IPS DF 6.9 (cell line): ENCODE measurements at regions not wholly inside any gene's neighbourhood (a gene's known extent, or its start where the extent isn't known, plus 50 kb on each side); places are given as distances from the start of the nearest gene placed in this dataset.
"Not testable (repeated sequence)": the region's sequence is repeated elsewhere in the genome, so short reads cannot be mapped to it uniquely, and the experiment has no call there.

Source experiments
- DNase-seq: peaks from one replicate; pipeline ENCODE4 v3.0.0-alpha.2; 2013; ENCODE audit warnings: low read depth, low spot score
- H3K27ac ChIP-seq: one replicate; pipeline ENCODE4 v1.5.1; 2013; ENCODE audit warnings: low read length, control low read depth
- H3K27me3 ChIP-seq: 2 replicates; pipeline ENCODE4 v1.6.1; 2013; ENCODE audit warnings: mild to moderate bottlenecking, low read length; ENCODE audit not compliant: control insufficient read depth, insufficient read depth
- H3K36me3 ChIP-seq: 2 replicates; pipeline ENCODE4 v1.6.1; 2013; ENCODE audit warnings: low read length; ENCODE audit not compliant: control insufficient read depth, insufficient read depth
- H3K4me1 ChIP-seq: 2 replicates; pipeline ENCODE4 v1.6.1; 2013; ENCODE audit warnings: low read length; ENCODE audit not compliant: control insufficient read depth, insufficient read depth
- H3K4me3 ChIP-seq: 2 replicates; pipeline ENCODE4 v1.5.1; 2013; ENCODE audit warnings: mild to moderate bottlenecking, low read length
- H3K9me3 ChIP-seq: 2 replicates; pipeline ENCODE4 v1.6.1; 2013; ENCODE audit warnings: low read length, inconsistent platforms; ENCODE audit not compliant: control insufficient read depth, insufficient read depth
- WGBS: extraction: QIAGEN DNeasy Blood & Tissue Kit; methylation state at CpG from one replicate; pipeline ENCODE4 v1.1.7; 2013; ENCODE audit warnings: mixed read lengths, missing lambda C conversion rate; ENCODE audit not compliant: insufficient read length, insufficient coverage; 5-methylcytosine and 5-hydroxymethylcytosine counted together

GRCh38 chr18:2148823-2149222 lies 422.5 kb downstream of the METTL4 start:
- H3K4me1 ChIP-seq: no peaks in the 10 kb centered on the region
- no peaks in the 10 kb centered on the region for H3K9me3 ChIP-seq
- no peaks in the 10 kb centered on the region for H3K27me3 ChIP-seq
- no peak overlapping the region for H3K4me3 ChIP-seq
- no peak overlapping the region for H3K27ac ChIP-seq
- no peak for DNase-seq
- no CpG with 5 or more reads among the region's 4 CpGs for WGBS
- H3K36me3 ChIP-seq: no peaks in the 10 kb centered on the region

GRCh38 chr18:2150566-2150965 lies 420.7 kb downstream of the METTL4 start:
- H3K36me3 ChIP-seq: no peaks in the 10 kb centered on the region
- no peak overlapping the region for H3K27ac ChIP-seq
- no peaks in the 10 kb centered on the region for H3K27me3 ChIP-seq
- H3K9me3 ChIP-seq: no peaks in the 10 kb centered on the region
- H3K4me1 ChIP-seq: no peaks in the 10 kb centered on the region
- no CpG with 5 or more reads among the region's 1 CpG for WGBS
- no peak for DNase-seq
- no peak overlapping the region for H3K4me3 ChIP-seq

GRCh38 chr18:2154278-2154677 lies 417.0 kb downstream of the METTL4 start:
- no peaks in the 10 kb centered on the region for H3K27me3 ChIP-seq
- no CpG with 5 or more reads among the region's 1 CpG for WGBS

GRCh38 chr18:2164644-2165550 lies 406.4 kb downstream of the METTL4 start:
- Histone ChIP-seq H3K27ac (no peak overlapping the region), H3K9me3 (no peaks in the 10 kb centered on the region), H3K4me3 (no peak overlapping the region), H3K4me1 (no peaks in the 10 kb centered on the region), H3K36me3 (no peaks in the 10 kb centered on the region), H3K27me3 (no peaks in the 10 kb centered on the region)
- WGBS: no CpG with 5 or more reads among the region's 7 CpGs
- DNase-seq: no peak

More at GRCh38 chr18:2154278-2154677, 417.0 kb downstream of the METTL4 start:
- Histone ChIP-seq H3K9me3 (no peaks in the 10 kb centered on the region), H3K36me3 (no peaks in the 10 kb centered on the region), H3K27ac (no peak overlapping the region), H3K4me1 (no peaks in the 10 kb centered on the region), H3K4me3 (no peak overlapping the region)
- no peak for DNase-seq

GRCh38 chr18:2166876-2167275 lies 404.4 kb downstream of the METTL4 start:
- H3K9me3 ChIP-seq, H3K27me3 ChIP-seq: not testable (repeated sequence)
- no CpG with 5 or more reads among the region's 9 CpGs for WGBS

GRCh38 chr18:2168022-2168421 lies 403.3 kb downstream of the METTL4 start:
- Histone ChIP-seq H3K9me3 (no peaks in the 10 kb centered on the region), H3K27ac (no peak overlapping the region), H3K4me1 (no peaks in the 10 kb centered on the region), H3K4me3 (no peak overlapping the region), H3K27me3 (no peaks in the 10 kb centered on the region), H3K36me3 (no peaks in the 10 kb centered on the region)
- WGBS: no CpG with 5 or more reads among the region's 5 CpGs
- no peak for DNase-seq

More at GRCh38 chr18:2166876-2167275, 404.4 kb downstream of the METTL4 start:
- not testable (repeated sequence) for H3K4me3 ChIP-seq, H3K4me1 ChIP-seq, DNase-seq, H3K36me3 ChIP-seq, H3K27ac ChIP-seq

GRCh38 chr18:2169656-2170055 lies 401.6 kb downstream of the METTL4 start:
- Histone ChIP-seq H3K9me3 (no peaks in the 10 kb centered on the region), H3K4me1 (no peaks in the 10 kb centered on the region), H3K27me3 (no peaks in the 10 kb centered on the region), H3K36me3 (no peaks in the 10 kb centered on the region), H3K4me3 (no peak overlapping the region), H3K27ac (no peak overlapping the region)
- no peak for DNase-seq

- no peaks in the 10 kb centered on the region for H3K27me3 ChIP-seq
- H3K9me3 ChIP-seq: no peaks in the 10 kb centered on the region
- H3K36me3 ChIP-seq: no peaks in the 10 kb centered on the region
- H3K4me1 ChIP-seq: no peaks in the 10 kb centered on the region
- H3K4me3 ChIP-seq: no peak overlapping the region
- WGBS: no CpG with 5 or more reads among the region's 5 CpGs
- no peak for DNase-seq
- H3K27ac ChIP-seq: no peak overlapping the region
Observed at GRCh38 chr18:2171840-2172625, 399.3 kb downstream of the METTL4 start.

- Histone ChIP-seq H3K27me3 (no peaks in the 10 kb centered on the region), H3K36me3 (no peaks in the 10 kb centered on the region), H3K27ac (no peak overlapping the region), H3K4me1 (no peaks in the 10 kb centered on the region), H3K9me3 (no peaks in the 10 kb centered on the region), H3K4me3 (no peak overlapping the region)
- no peak for DNase-seq
- WGBS: no CpG with 5 or more reads among the region's 2 CpGs
Observed at GRCh38 chr18:2172881-2173280, 398.4 kb downstream of the METTL4 start.

GRCh38 chr18:2173486-2173885 lies 397.8 kb downstream of the METTL4 start:
- H3K9me3 ChIP-seq: no peaks in the 10 kb centered on the region
- H3K4me1 ChIP-seq: no peaks in the 10 kb centered on the region
- H3K27me3 ChIP-seq: no peaks in the 10 kb centered on the region
- no peak overlapping the region for H3K27ac ChIP-seq
- H3K4me3 ChIP-seq: no peak overlapping the region
- H3K36me3 ChIP-seq: no peaks in the 10 kb centered on the region
- no CpG with 5 or more reads among the region's 4 CpGs for WGBS
- no peak for DNase-seq
